IMR-90 (cell line): ENCODE measurements at regions not wholly inside any gene's neighbourhood (a gene's known extent, or its start where the extent isn't known, plus 50 kb on each side); places are given as distances from the start of the nearest gene placed in this dataset.
A peak's percentile ranks its signal among the peaks of the same experiment; 100 is the strongest.

Experiments used
- ATAC-seq: fragments of 200-7000 bp; cut with Tn5 transposase; 2 replicates; pipeline ENCODE4 v1.9.1; 2020; ENCODE audit warnings: low read depth, mild to moderate bottlenecking, moderate library complexity
- BruUV-seq: library from RNA; stranded (reverse); fragments of 400-500 nt; replicated peaks from 2 replicates; lab custom pipeline; 2021; lab: Mats Ljungman, UMichigan
- CTCF ChIA-PET: fragments of 300-600 bp; formaldehyde crosslinking; extraction: SDS; loops from one replicate; lab custom pipeline; 2021; ENCODE audit warnings: antibody characterized with exemption; lab: Yijun Ruan, JAX
- POLR2A ChIA-PET: fragments of 300-600 bp; sonication (Branson Sonifier 250); formaldehyde crosslinking; loops from one replicate; lab custom pipeline; 2022; ENCODE audit warnings: antibody characterized with exemption; ENCODE audit not compliant: unreplicated experiment; lab: Charles Lee
- DNase-seq: peaks from one replicate; pipeline ENCODE4 v3.0.0; 2013
- H2AFZ ChIP-seq: replicated peaks from 2 replicates; pipeline ENCODE3; 2013; ENCODE audit warnings: low read length, mild to moderate bottlenecking; ENCODE audit not compliant: poor library complexity
- H2AK5ac ChIP-seq: 2 replicates; pipeline ENCODE4 v1.6.1; 2013; ENCODE audit warnings: low read depth, low read length, inconsistent platforms
- H2AK9ac ChIP-seq: replicated peaks from 2 replicates; pipeline ENCODE3; 2013; ENCODE audit warnings: mild to moderate bottlenecking, low read depth, low read length, moderate library complexity; ENCODE audit not compliant: poor library complexity
- H2BK120ac ChIP-seq: 2 replicates; pipeline ENCODE4 v1.6.1; 2013; ENCODE audit warnings: low read depth, low read length, inconsistent platforms
- H2BK15ac ChIP-seq: 3 replicates; pipeline ENCODE4 v1.6.1; 2013; ENCODE audit warnings: low read depth, low read length, inconsistent platforms
- H2BK20ac ChIP-seq: 2 replicates; pipeline ENCODE4 v1.6.1; 2013; ENCODE audit warnings: low read depth, mild to moderate bottlenecking, inconsistent platforms, low read length, moderate library complexity
- H2BK5ac ChIP-seq: 2 replicates; pipeline ENCODE4 v1.6.1; 2013; ENCODE audit warnings: mild to moderate bottlenecking, low read depth, low read length, inconsistent platforms; ENCODE audit not compliant: poor library complexity, severe bottlenecking
- H3K14ac ChIP-seq: replicated peaks from 2 replicates; pipeline ENCODE4 v1.6.1; 2013; ENCODE audit warnings: low read depth, low read length, inconsistent platforms
- H3K18ac ChIP-seq: 2 replicates; pipeline ENCODE4 v1.6.1; 2013; ENCODE audit warnings: low read depth, low read length, control low read depth
- H3K23ac ChIP-seq: 2 replicates; pipeline ENCODE4 v1.6.1; 2013; ENCODE audit warnings: low read depth, low read length, inconsistent platforms
- H3K27ac ChIP-seq: 2 replicates; pipeline ENCODE4 v1.5.1; 2013; ENCODE audit warnings: mild to moderate bottlenecking, control low read depth, low read length; ENCODE audit not compliant: insufficient read depth
- H3K27me3 ChIP-seq: 2 replicates; pipeline ENCODE4 v1.6.1; 2013; ENCODE audit warnings: low read length; ENCODE audit not compliant: control insufficient read depth, insufficient read depth
- H3K36me3 ChIP-seq: 2 replicates; pipeline ENCODE4 v1.6.1; 2013; ENCODE audit warnings: low read length, mixed read lengths; ENCODE audit not compliant: control insufficient read depth, insufficient read depth
- H3K4ac ChIP-seq: 2 replicates; pipeline ENCODE4 v1.6.1; 2013; ENCODE audit warnings: low read depth, low read length, inconsistent platforms
- H3K4me1 ChIP-seq: 2 replicates; pipeline ENCODE4 v1.6.1; 2013; ENCODE audit warnings: low read length, mixed read lengths; ENCODE audit not compliant: control insufficient read depth, insufficient read depth
- H3K4me2 ChIP-seq: 2 replicates; pipeline ENCODE4 v1.6.1; 2013; ENCODE audit warnings: low read depth, mild to moderate bottlenecking, control low read depth, low read length, moderate library complexity
- H3K4me3 ChIP-seq: 2 replicates; pipeline ENCODE4 v1.5.1; 2013; ENCODE audit warnings: low read depth, mild to moderate bottlenecking, control low read depth, low read length, moderate library complexity; ENCODE audit not compliant: insufficient read depth
- H3K56ac ChIP-seq: 2 replicates; pipeline ENCODE4 v1.6.1; 2013; ENCODE audit warnings: low read length, inconsistent platforms; ENCODE audit not compliant: insufficient read depth; ENCODE audit errors: extremely low read depth
- H3K79me1 ChIP-seq, 2 experiments: 2 replicates each; pipeline ENCODE4 v1.6.1; 2013; ENCODE audit warnings: low read length in 2 of 2, inconsistent platforms in 1 of 2, low read depth in 1 of 2
- H3K9ac ChIP-seq: 2 replicates; pipeline ENCODE4 v1.6.1; 2013; ENCODE audit warnings: low read depth, low read length, control low read depth
- H3K9me1 ChIP-seq: 2 replicates; pipeline ENCODE4 v1.6.1; 2013; ENCODE audit warnings: low read length, inconsistent platforms; ENCODE audit not compliant: insufficient read depth
- H3K9me3 ChIP-seq: 2 replicates; pipeline ENCODE4 v1.6.1; 2013; ENCODE audit warnings: low read length; ENCODE audit not compliant: control insufficient read depth, insufficient read depth
- H4K20me1 ChIP-seq: 2 replicates; pipeline ENCODE4 v1.6.1; 2013; ENCODE audit warnings: low read length, inconsistent platforms; ENCODE audit not compliant: insufficient read depth
- H4K5ac ChIP-seq: 2 replicates; pipeline ENCODE4 v1.6.1; 2013; ENCODE audit warnings: mild to moderate bottlenecking, low read depth, low read length, control low read depth
- H4K8ac ChIP-seq, 2 experiments: 2 replicates each; pipeline ENCODE4 v1.6.1; 2013; ENCODE audit warnings: low read depth in 2 of 2, low read length in 2 of 2, control low read depth in 1 of 2, inconsistent platforms in 1 of 2
- H4K91ac ChIP-seq: 2 replicates; pipeline ENCODE4 v1.6.1; 2013; ENCODE audit warnings: low read depth, low read length, inconsistent platforms; ENCODE audit not compliant: insufficient read depth
- CHD1 ChIP-seq: IDR thresholded peaks from 2 replicates; pipeline ENCODE4 v1.6.1; 2012; ENCODE audit warnings: low read depth, low read length, improper control_type of control experiment
- MAFK ChIP-seq: IDR thresholded peaks from 2 replicates; pipeline ENCODE4 v1.6.1; 2012; ENCODE audit warnings: low read depth, low read length, improper control_type of control experiment
- MXI1 ChIP-seq: IDR thresholded peaks from 2 replicates; pipeline ENCODE4 v1.6.1; 2012; ENCODE audit warnings: low read depth, mild to moderate bottlenecking, low read length, moderate library complexity, borderline replicate concordance
- POLR2A ChIP-seq: IDR thresholded peaks from 2 replicates; pipeline ENCODE4 v1.6.1; 2012; ENCODE audit warnings: mild to moderate bottlenecking, low read depth, low read length
- WGBS, 2 experiments: methylation state at CpG; one replicate each; pipeline versions ENCODE4 v1.1.5 to v1.1.7; 2013; ENCODE audit warnings: missing lambda C conversion rate in 2 of 2; ENCODE audit not compliant: insufficient read length in 1 of 2; ENCODE audit errors: extremely low coverage in 2 of 2; 5-methylcytosine and 5-hydroxymethylcytosine counted together
- dilution Hi-C: fragments of 300-500 bp; cut with HindIII; formaldehyde crosslinking; loops from one replicate; pipeline ENCODE4 v1.14.3; 2018; ENCODE audit warnings: low sequenced_read_pairs; ENCODE audit not compliant: unreplicated experiment
- in situ Hi-C: fragments of 300-500 bp; cut with MboI; formaldehyde crosslinking; loops from 3 replicates; pipeline ENCODE4 v1.14.3; 2019; ENCODE audit warnings: low sequenced_read_pairs, inconsistent platforms, mixed read lengths
- intact Hi-C: fragments of 100-400 bp; cut with micrococcal nuclease; formaldehyde crosslinking; loops from 2 replicates; pipeline ENCODE4 v1.10.0; 2022

DNA sequence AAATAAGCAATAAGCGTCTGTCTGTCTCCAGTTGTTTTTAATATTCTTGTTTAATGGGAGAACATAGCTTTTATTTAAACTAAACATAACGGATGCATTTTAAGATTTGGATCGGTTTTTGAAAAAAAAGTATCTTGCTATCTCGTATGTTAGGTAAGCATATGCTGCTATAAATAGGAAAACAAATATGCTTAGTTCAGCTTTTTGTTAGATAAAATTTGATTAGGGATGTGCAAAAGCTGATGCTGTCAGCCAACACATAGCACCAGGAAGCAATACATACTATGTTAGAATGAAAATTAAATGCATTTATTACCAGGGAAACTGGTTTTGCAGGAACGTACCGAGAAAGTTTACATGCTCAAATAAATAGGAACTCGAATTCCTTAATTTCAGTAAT lies 843.1 kb upstream of the WWC1 start:
- H2AK9ac ChIP-seq = no peak overlapping the region
- WGBS, 2 experiments = no CpG with 5 or more reads among the region's 7 CpGs
- ATAC-seq (no peak), DNase-seq (no peak)
- no peak overlapping the region for H3K14ac ChIP-seq
- no peak overlapping the region for H3K27ac ChIP-seq
- H4K5ac ChIP-seq = no peak overlapping the region
- no peak overlapping the region for H3K4me3 ChIP-seq
- H4K91ac ChIP-seq = no peak overlapping the region
- no peak overlapping the region for H2BK15ac ChIP-seq
- no peaks in the 10 kb centered on the region for H3K79me1 ChIP-seq
- no peaks in the 10 kb centered on the region for H3K4me1 ChIP-seq
- H3K9ac ChIP-seq = no peak overlapping the region
- no peak overlapping the region for H4K8ac ChIP-seq
- BruUV-seq = no TSS peak
- POLR2A ChIA-PET = no interaction called here
- H3K18ac ChIP-seq = no peak overlapping the region
- intact Hi-C loops = no loop called here
- in situ Hi-C loops = no loop called here
- no peaks in the 10 kb centered on the region for H3K36me3 ChIP-seq
- no peak overlapping the region for H2BK120ac ChIP-seq
- no peaks in the 10 kb centered on the region for H3K9me3 ChIP-seq
- no peak overlapping the region for H2BK20ac ChIP-seq
- no peak overlapping the region for H3K4ac ChIP-seq
- H3K27me3 ChIP-seq = no peaks in the 10 kb centered on the region
- no peak overlapping the region for H2AK5ac ChIP-seq
- H2AFZ ChIP-seq = no peak overlapping the region
- dilution Hi-C loops = no loop called here
- no peak overlapping the region for H3K23ac ChIP-seq
- H3K9me1 ChIP-seq = no peaks in the 10 kb centered on the region
- no peaks in the 10 kb centered on the region for H4K20me1 ChIP-seq
- TF ChIP-seq MAFK (peak; percentile 66), CHD1 (no peak), POLR2A (no peak), MXI1 (no peak)
- no peak overlapping the region for H3K56ac ChIP-seq
- CTCF ChIA-PET = no interaction called here
- no peak overlapping the region for H3K4me2 ChIP-seq
- H2BK5ac ChIP-seq = no peak overlapping the region
